ENCODE measurements at regions not wholly inside any gene's neighbourhood (a gene's known extent, or its start where the extent isn't known, plus 50 kb on each side); places are given as distances from the start of the nearest gene placed in this dataset.

DNA sequence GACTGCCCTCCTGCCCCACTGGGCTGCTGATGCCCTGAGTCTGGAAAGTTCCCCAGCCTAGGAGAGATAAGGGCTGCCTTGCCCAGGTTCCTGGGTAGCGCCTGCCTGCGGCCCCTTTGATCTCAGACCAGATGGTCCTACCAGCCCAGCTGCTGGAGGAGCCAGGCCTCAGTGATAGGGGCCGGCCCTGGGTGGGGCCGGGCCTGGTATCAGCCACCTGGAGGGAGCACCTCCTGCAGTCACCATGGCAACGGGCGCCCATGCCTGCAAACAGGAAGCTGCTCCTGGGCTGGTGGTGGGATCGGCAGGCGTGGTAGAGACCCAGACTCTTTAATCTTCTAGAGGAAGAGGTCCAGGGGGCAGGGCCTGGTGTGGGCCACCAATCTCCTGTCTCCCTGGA, 119.7 kb upstream of the WNT4 start:
- H4K5ac ChIP-seq (ENCODE audit: insufficient read length, low read depth, low read length) = no peak overlapping the region
- H2AK5ac ChIP-seq (ENCODE audit: low read depth, low read length) = peak overlapping the region; percentile 92; the same call in 1 of the 2 replicates
- H3K4me3 ChIP-seq (ENCODE audit: extremely low read depth in 1 of 4, insufficient read depth in 2 of 4, low read depth in 3 of 4, low read length in 4 of 4) = no peak overlapping the region
- POLR2A ChIA-PET (ENCODE audit: partially characterized antibody) = interaction anchor here (0.8 to 1.8 kb wide), 6 partner anchors 9 to 412 kb away, joined by 3 to 6 read pairs (median 4); no protein-coding TSS in a partner anchor
- H3K4ac ChIP-seq (replicated peaks; ENCODE audit: insufficient read length, low read depth, low read length) = no peak overlapping the region
- no peak overlapping the region for H3K9ac ChIP-seq (replicated peaks in 1 of 4; ENCODE audit: extremely low read depth in 1 of 4, low read depth in 3 of 4, low read length in 3 of 4)
- no peaks in the 10 kb centered on the region for H4K20me1 ChIP-seq (replicated peaks in 1 of 2; ENCODE audit: control insufficient read depth in 1 of 2, insufficient read depth in 2 of 2, low read length in 2 of 2)
- no peak overlapping the region for H4K8ac ChIP-seq (ENCODE audit: extremely low read depth, insufficient read depth, low read length)
- H3K36me3 ChIP-seq (ENCODE audit: control insufficient read depth in 2 of 4, insufficient read depth in 4 of 4, low read length in 3 of 4) = no peaks in the 10 kb centered on the region
- no peak overlapping the region for H2AFZ ChIP-seq (ENCODE audit: low read length)
- peak overlapping the region; percentile 35; the same call in 1 of the 2 replicates for H2BK12ac ChIP-seq (ENCODE audit: low read depth, low read length)
- peak overlapping the region; percentile 51 for H2BK120ac ChIP-seq (replicated peaks; ENCODE audit: low read depth, low read length)
- FAIRE-seq = no peak
- peak overlapping the region; percentile 44 for H4K91ac ChIP-seq (replicated peaks; ENCODE audit: insufficient read length, low read length)
- H3K18ac ChIP-seq (ENCODE audit: extremely low read depth, low read length) = no peak overlapping the region; the same call in 1 of the 2 replicates
- peak overlapping the region; percentile 71; the same call in 1 of the 2 replicates for H2BK5ac ChIP-seq (ENCODE audit: low read depth, low read length)
- H3K23ac ChIP-seq (ENCODE audit: insufficient read length) = no peak overlapping the region
- H3K27ac ChIP-seq (ENCODE audit: low read depth, low read length) = no peak overlapping the region
- peaks cover 11 to 28% (median 22%) of the 10 kb centered on the region in 4 experiments for H3K4me1 ChIP-seq (replicated peaks in 1 of 4; ENCODE audit: control insufficient read depth in 3 of 4, insufficient read depth in 4 of 4, low read length in 3 of 4)
- no peak overlapping the region for H3K56ac ChIP-seq (replicated peaks; ENCODE audit: insufficient read length, low read depth, low read length)
- H3K27me3 ChIP-seq (replicated peaks in 1 of 4; ENCODE audit: control insufficient read depth in 3 of 4, extremely low read depth in 1 of 4, insufficient read depth in 3 of 4, low read length in 3 of 4) = no peaks in the 10 kb centered on the region
- TF ChIP-seq EZH2 (IDR thresholded peaks at IDR 0.05; ENCODE audit: low read depth, low read length, severe bottlenecking) (no peak), TCF12 (IDR thresholded peaks at IDR 0.05; ENCODE audit: low read depth, low read length) (0 out of 2 replicates have a peak, but pooled peaks have one; percentile 11)
- no peaks in the 10 kb centered on the region for H3K79me2 ChIP-seq (ENCODE audit: control insufficient read depth in 1 of 2, insufficient read depth in 2 of 2, low read length in 2 of 2)
- peak overlapping the region; percentile 63; the same call in 1 of the 2 replicates for H2BK15ac ChIP-seq (ENCODE audit: low read length)
- peaks cover 3% of the 10 kb centered on the region; the same call in 1 of the 2 replicates for H3K23me2 ChIP-seq (ENCODE audit: low read depth, low read length)
- no peaks in the 10 kb centered on the region for H3K79me1 ChIP-seq (ENCODE audit: low read depth, low read length)
- H3K9me3 ChIP-seq (ENCODE audit: insufficient read depth in 2 of 2, low read depth in 1 of 2, low read length in 1 of 2) = no peaks in the 10 kb centered on the region
- WGBS, 2 experiments (ENCODE audit: extremely low coverage in 1 of 2, insufficient coverage in 1 of 2, insufficient read length in 1 of 2, insufficient replicate concordance in 2 of 2, low coverage in 1 of 2, low lambda C conversion rate in 2 of 2, missing lambda C conversion rate in 1 of 2) = 75% methylated on average over 8 of the region's 8 CpGs; no CpG with 5 or more reads in 1 of the 2 experiments
- DNase-seq (ENCODE audit: low read depth in 1 of 2, low spot score in 2 of 2) = peak in 1 of 2 experiments; percentile 17
- H2BK20ac ChIP-seq (ENCODE audit: low read length) = 0 out of 2 replicates have a peak overlapping the region, but pooled peaks have one; percentile 72
- CTCF ChIA-PET (ENCODE audit: partially characterized antibody) = interaction anchor here (0.6 to 3.1 kb wide), 7 partner anchors 9 to 131 kb away, joined by 3 to 11 read pairs (median 4); no protein-coding TSS in a partner anchor
- no peak overlapping the region for H3K4me2 ChIP-seq (ENCODE audit: insufficient read depth in 1 of 2, low read depth in 2 of 2, low read length in 2 of 2)
- H3K14ac ChIP-seq (ENCODE audit: insufficient read length) = no peak overlapping the region

All from H1 (cell line).